Endodermal cell (in vitro differentiated cells): ENCODE measurements at regions not wholly inside any gene's neighbourhood (a gene's known extent, or its start where the extent isn't known, plus 50 kb on each side); places are given as distances from the start of the nearest gene placed in this dataset.

Source experiments
- DNase-seq: peaks from one replicate; pipeline ENCODE4 v3.0.0-alpha.2; 2017
- H3K27ac ChIP-seq: 2 replicates; pipeline ENCODE4 v1.5.1; 2013; ENCODE audit warnings: mild to moderate bottlenecking, low read depth, low read length, moderate library complexity
- H3K27me3 ChIP-seq: 2 replicates; pipeline ENCODE4 v1.6.1; 2013; ENCODE audit warnings: mild to moderate bottlenecking, low read length, moderate library complexity; ENCODE audit not compliant: insufficient read depth, control insufficient read depth, poor library complexity, severe bottlenecking
- H3K36me3 ChIP-seq: 2 replicates; pipeline ENCODE4 v1.7.0; 2013; ENCODE audit warnings: mild to moderate bottlenecking, low read length, moderate library complexity; ENCODE audit not compliant: control insufficient read depth, insufficient read depth
- H3K4me1 ChIP-seq: one replicate; pipeline ENCODE4 v1.7.0; 2013; ENCODE audit warnings: low read length; ENCODE audit not compliant: control insufficient read depth, insufficient read depth
- H3K4me3 ChIP-seq: 2 replicates; pipeline ENCODE4 v1.5.1; 2013; ENCODE audit warnings: mild to moderate bottlenecking, low read length, moderate library complexity
- H3K9ac ChIP-seq: 2 replicates; pipeline ENCODE4 v1.6.1; 2013; ENCODE audit warnings: mild to moderate bottlenecking, low read length, moderate library complexity; ENCODE audit not compliant: poor library complexity, severe bottlenecking; ENCODE audit errors: extremely low read depth
- H3K9me3 ChIP-seq: 2 replicates; pipeline ENCODE4 v1.6.1; 2013; ENCODE audit warnings: mild to moderate bottlenecking, low read length, moderate library complexity; ENCODE audit not compliant: control insufficient read depth
- H3K27ac Mint-ChIP-seq: 2 replicates; pipeline ENCODE4 v1.8.0; 2020; ENCODE audit warnings: mixed read lengths
- H3K27me3 Mint-ChIP-seq: 2 replicates; pipeline ENCODE4 v1.8.0; 2021; ENCODE audit warnings: mild to moderate bottlenecking, mixed read lengths; ENCODE audit not compliant: insufficient read depth
- H3K36me3 Mint-ChIP-seq: 2 replicates; pipeline ENCODE4 v1.8.0; 2020; ENCODE audit warnings: low read depth, mixed read lengths
- H3K4me1 Mint-ChIP-seq: 2 replicates; pipeline ENCODE4 v1.8.0; 2020; ENCODE audit warnings: mixed read lengths
- H3K4me3 Mint-ChIP-seq: 2 replicates; pipeline ENCODE4 v1.8.0; 2020; ENCODE audit warnings: mild to moderate bottlenecking, moderate library complexity, mixed read lengths
- H3K9me3 Mint-ChIP-seq: 2 replicates; pipeline ENCODE4 v1.8.0; 2020; ENCODE audit warnings: mild to moderate bottlenecking, mixed read lengths
- WGBS, 2 experiments: methylation state at CpG; one replicate each; pipeline versions ENCODE4 v1.1.5 to v1.1.7; 2013; ENCODE audit warnings: missing lambda C conversion rate in 2 of 2, mixed read lengths in 1 of 2; ENCODE audit not compliant: insufficient coverage in 1 of 2, insufficient read length in 1 of 2; 5-methylcytosine and 5-hydroxymethylcytosine counted together
- TF ChIP-seq, protein P1 (sequence below): fragments of 200-600 bp; sonication (generic); conservative IDR thresholded peaks from 2 replicates; pipeline ENCODE4 v1.5.0; 2021; ENCODE audit warnings: antibody characterized with exemption, mild to moderate bottlenecking

DNA sequence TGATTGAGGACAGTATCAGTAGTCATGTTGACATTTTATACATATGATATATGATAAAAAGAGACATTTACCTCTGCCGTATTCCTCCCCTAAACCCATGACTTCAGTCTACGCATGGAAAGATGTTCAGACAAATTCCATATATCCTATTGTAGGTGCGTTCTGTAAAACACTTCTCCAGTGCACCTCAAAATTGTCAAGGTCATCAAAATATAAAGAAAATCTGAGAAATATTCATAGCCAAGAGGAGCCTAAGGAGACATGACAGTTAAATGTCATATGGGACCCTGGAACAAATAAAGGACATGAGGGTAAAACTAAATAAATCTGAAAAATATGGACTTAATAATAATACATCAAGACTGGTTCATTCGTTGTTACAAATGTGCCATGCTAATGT is 71.5 kb downstream of the CCER1 start:
- Histone ChIP-seq H3K4me3 (no peak overlapping the region), H3K9ac (no peak overlapping the region), H3K27me3 (no peaks in the 10 kb centered on the region), H3K36me3 (no peaks in the 10 kb centered on the region), H3K27ac (no peak overlapping the region), H3K9me3 (no peaks in the 10 kb centered on the region), H3K4me1 (no peaks in the 10 kb centered on the region)
- H3K27me3 Mint-ChIP-seq: no peaks in the 10 kb centered on the region
- H3K36me3 Mint-ChIP-seq: no peaks in the 10 kb centered on the region
- TF ChIP-seq, protein P1, sequence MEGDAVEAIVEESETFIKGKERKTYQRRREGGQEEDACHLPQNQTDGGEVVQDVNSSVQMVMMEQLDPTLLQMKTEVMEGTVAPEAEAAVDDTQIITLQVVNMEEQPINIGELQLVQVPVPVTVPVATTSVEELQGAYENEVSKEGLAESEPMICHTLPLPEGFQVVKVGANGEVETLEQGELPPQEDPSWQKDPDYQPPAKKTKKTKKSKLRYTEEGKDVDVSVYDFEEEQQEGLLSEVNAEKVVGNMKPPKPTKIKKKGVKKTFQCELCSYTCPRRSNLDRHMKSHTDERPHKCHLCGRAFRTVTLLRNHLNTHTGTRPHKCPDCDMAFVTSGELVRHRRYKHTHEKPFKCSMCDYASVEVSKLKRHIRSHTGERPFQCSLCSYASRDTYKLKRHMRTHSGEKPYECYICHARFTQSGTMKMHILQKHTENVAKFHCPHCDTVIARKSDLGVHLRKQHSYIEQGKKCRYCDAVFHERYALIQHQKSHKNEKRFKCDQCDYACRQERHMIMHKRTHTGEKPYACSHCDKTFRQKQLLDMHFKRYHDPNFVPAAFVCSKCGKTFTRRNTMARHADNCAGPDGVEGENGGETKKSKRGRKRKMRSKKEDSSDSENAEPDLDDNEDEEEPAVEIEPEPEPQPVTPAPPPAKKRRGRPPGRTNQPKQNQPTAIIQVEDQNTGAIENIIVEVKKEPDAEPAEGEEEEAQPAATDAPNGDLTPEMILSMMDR: no peak
- no peak overlapping the region for H3K27ac Mint-ChIP-seq
- DNase-seq: no peak
- H3K9me3 Mint-ChIP-seq: no peaks in the 10 kb centered on the region
- no peaks in the 10 kb centered on the region for H3K4me1 Mint-ChIP-seq
- no peak overlapping the region for H3K4me3 Mint-ChIP-seq
- WGBS, 2 experiments: 80 to 95% methylated on average over 1 to 4 of the region's 4 CpGs

DNA sequence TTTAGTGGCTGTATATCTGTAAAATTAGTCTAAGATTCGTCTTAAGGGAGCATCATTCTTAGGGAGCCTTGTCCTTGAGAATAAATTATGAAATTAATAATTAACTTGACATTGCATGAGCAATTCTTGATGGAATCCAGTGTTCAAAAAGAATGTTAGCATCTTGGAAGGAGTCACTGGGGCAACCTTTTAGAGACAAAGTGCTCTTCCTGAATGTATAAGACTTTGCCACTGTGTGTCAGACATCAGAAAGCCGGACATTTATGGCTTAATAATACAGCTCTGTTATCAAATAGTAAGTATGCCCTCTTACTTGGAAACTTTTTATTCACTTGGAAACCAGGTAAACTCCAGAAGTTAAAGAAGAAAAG is 83.3 kb downstream of the CCER1 start:
- Mint-ChIP-seq H3K9me3 (peaks cover 5% of the 10 kb centered on the region), H3K27me3 (no peaks in the 10 kb centered on the region), H3K4me3 (no peak overlapping the region), H3K4me1 (no peaks in the 10 kb centered on the region), H3K27ac (no peak overlapping the region), H3K36me3 (no peaks in the 10 kb centered on the region)
- no peaks in the 10 kb centered on the region for H3K27me3 ChIP-seq
- no peak for DNase-seq
- H3K4me3 ChIP-seq: no peak overlapping the region
- H3K9ac ChIP-seq: no peak overlapping the region
- no peak overlapping the region for H3K27ac ChIP-seq
- H3K4me1 ChIP-seq: no peaks in the 10 kb centered on the region
- no peaks in the 10 kb centered on the region for H3K9me3 ChIP-seq
- H3K36me3 ChIP-seq: no peaks in the 10 kb centered on the region
- TF ChIP-seq, protein P1: no peak
- WGBS, 2 experiments: 89% methylated on average over 2 of the region's 2 CpGs; no CpG with 5 or more reads in 1 of the 2 experiments

DNA sequence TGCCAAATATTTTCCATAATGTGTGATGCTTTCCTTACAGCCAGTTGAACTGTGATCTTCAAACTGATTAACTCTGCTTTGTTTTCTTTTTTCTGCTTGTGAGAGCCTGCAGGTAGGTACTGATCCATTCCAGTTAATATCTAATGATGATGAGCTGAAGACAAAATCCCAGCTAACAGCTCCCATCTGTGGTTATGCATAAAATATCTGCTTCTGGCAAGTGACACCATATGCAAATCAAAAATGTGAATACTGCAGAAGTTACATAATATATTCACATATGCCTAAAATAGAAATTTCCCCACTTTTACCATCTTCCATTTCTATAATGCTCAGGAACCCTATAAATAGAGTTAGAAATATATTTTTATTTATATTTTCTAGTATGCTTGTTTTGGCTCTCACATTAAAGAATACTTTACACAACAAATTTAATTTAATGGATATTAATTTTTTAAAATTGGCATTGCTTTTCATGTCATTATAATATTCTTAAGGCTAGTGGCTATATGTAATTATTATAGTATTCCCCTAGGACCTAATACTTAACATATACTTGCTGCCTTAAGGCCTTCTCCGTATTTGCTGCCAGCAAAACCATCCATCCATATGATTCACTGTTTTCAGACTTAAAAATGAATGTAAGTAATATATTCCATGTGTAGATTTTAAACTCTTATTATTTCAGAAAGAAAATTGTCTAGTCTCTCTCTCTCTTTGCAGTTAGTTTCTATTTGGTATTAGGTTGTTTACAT is 83.8 kb downstream of the CCER1 start:
- no peaks in the 10 kb centered on the region for H3K4me1 ChIP-seq
- H3K27me3 Mint-ChIP-seq: no peaks in the 10 kb centered on the region
- no peaks in the 10 kb centered on the region for H3K9me3 ChIP-seq
- DNase-seq: no peak
- H3K9ac ChIP-seq: no peak overlapping the region
- TF ChIP-seq, protein P1: no peak
- no peaks in the 10 kb centered on the region for H3K4me1 Mint-ChIP-seq
- H3K27me3 ChIP-seq: no peaks in the 10 kb centered on the region
- H3K27ac Mint-ChIP-seq: no peak overlapping the region
- no peak overlapping the region for H3K4me3 Mint-ChIP-seq
- no peak overlapping the region for H3K27ac ChIP-seq
- no peak overlapping the region for H3K4me3 ChIP-seq
- no peaks in the 10 kb centered on the region for H3K36me3 ChIP-seq
- no CpG with 5 or more reads among the region's 1 CpG for WGBS, 2 experiments
- H3K36me3 Mint-ChIP-seq: no peaks in the 10 kb centered on the region
- peaks cover 3% of the 10 kb centered on the region for H3K9me3 Mint-ChIP-seq
